SK-N-SH treated with all-trans-retinoic acid at 6 μM for 48 hours (cell line): ENCODE measurements at regions not wholly inside any gene's neighbourhood (a gene's known extent, or its start where the extent isn't known, plus 50 kb on each side); places are given as distances from the start of the nearest gene placed in this dataset.
"Not testable (repeated sequence)": the region's sequence is repeated elsewhere in the genome, so short reads cannot be mapped to it uniquely, and the experiment has no call there.

ENCODE experiments used
- ESRRG ChIP-seq: fragments of 250-450 bp; sonication (Bioruptor Pico); IDR thresholded peaks from 2 replicates; pipeline ENCODE4 v1.6.1; 2021; ENCODE audit warnings: mild to moderate bottlenecking
- ZFP30 ChIP-seq: fragments of 450-650 bp; formaldehyde crosslinking; IDR thresholded peaks from 2 replicates; pipeline ENCODE4 v1.5.0; 2022; ENCODE audit warnings: mild to moderate bottlenecking, moderate library complexity
- TF ChIP-seq, protein P1 (sequence below): fragments of 250-450 bp; sonication (Bioruptor Pico); IDR thresholded peaks from 2 replicates; pipeline ENCODE4 v1.5.1; 2020; ENCODE audit warnings: low read depth, mild to moderate bottlenecking, moderate library complexity

DNA sequence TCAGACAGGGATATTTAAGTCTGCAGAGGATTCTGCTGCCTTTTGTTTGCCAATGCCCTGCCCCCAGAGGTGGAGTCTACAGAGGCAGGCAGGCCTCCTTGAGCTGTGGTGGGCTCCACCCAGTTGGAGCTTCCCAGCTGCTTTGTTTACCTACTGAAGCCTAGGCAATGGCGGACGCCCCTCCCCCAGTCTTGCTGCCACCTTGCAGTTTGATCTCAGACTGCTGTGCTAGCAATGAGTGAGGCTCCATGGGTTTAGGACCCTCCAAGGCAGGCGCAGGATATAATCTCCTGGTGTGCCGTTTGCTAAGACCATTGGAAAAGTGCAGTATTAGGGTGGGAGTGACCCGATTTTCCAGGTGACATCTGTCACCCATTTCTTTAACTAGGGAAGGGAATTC lies 132.7 kb downstream of the UNC93B1 start:
- TF ChIP-seq ESRRG (CRISPR knock-in tag); ZFP30: not testable (repeated sequence)
- TF ChIP-seq, protein P1, sequence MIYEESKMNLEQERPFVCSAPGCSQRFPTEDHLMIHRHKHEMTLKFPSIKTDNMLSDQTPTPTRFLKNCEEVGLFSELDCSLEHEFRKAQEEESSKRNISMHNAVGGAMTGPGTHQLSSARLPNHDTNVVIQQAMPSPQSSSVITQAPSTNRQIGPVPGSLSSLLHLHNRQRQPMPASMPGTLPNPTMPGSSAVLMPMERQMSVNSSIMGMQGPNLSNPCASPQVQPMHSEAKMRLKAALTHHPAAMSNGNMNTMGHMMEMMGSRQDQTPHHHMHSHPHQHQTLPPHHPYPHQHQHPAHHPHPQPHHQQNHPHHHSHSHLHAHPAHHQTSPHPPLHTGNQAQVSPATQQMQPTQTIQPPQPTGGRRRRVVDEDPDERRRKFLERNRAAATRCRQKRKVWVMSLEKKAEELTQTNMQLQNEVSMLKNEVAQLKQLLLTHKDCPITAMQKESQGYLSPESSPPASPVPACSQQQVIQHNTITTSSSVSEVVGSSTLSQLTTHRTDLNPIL (CRISPR knock-in tag) = not testable (repeated sequence)
